HL-60 (cell line): ENCODE measurements at regions not wholly inside any gene's neighbourhood (a gene's known extent, or its start where the extent isn't known, plus 50 kb on each side); places are given as distances from the start of the nearest gene placed in this dataset.

ENCODE experiments used
- DNase-seq, 2 experiments: peaks; one replicate each; pipeline ENCODE4 v3.0.0-alpha.2; 2010 to 2020; ENCODE audit warnings: low read depth in 1 of 2, low spot score in 1 of 2
- H3K27ac ChIP-seq: fragments of 250-450 bp; sonication (Bioruptor Pico); replicated peaks from 2 replicates; pipeline ENCODE4 v1.5.1; 2020; ENCODE audit warnings: mild to moderate bottlenecking, moderate library complexity
- H3K27me3 ChIP-seq: fragments of 250-450 bp; sonication (Bioruptor Pico); 2 replicates; pipeline ENCODE4 v1.5.1; 2021; ENCODE audit warnings: mild to moderate bottlenecking, moderate library complexity; ENCODE audit not compliant: insufficient read depth, poor library complexity, severe bottlenecking
- H3K4me3 ChIP-seq: replicated peaks from 2 replicates; pipeline ENCODE4 v1.5.1; 2011; ENCODE audit warnings: mild to moderate bottlenecking, control low read depth, low read length; ENCODE audit not compliant: insufficient read depth
- GABPA ChIP-seq: IDR thresholded peaks from 2 replicates; pipeline ENCODE4 v1.6.1; 2012; ENCODE audit warnings: low read depth
- POLR2AphosphoS5 ChIP-seq: IDR thresholded peaks from 2 replicates; pipeline ENCODE4 v1.6.1; 2012; ENCODE audit warnings: low read depth
- SPI1 ChIP-seq: IDR thresholded peaks from 2 replicates; pipeline ENCODE4 v1.6.1; 2012; ENCODE audit warnings: low read depth, mild to moderate bottlenecking, borderline replicate concordance
- TF ChIP-seq, protein P1 (sequence below): IDR thresholded peaks from 2 replicates; pipeline ENCODE4 v1.6.1; 2012; ENCODE audit warnings: low read depth; ENCODE audit not compliant: insufficient replicate concordance
- TF ChIP-seq, protein P2 (sequence below): IDR thresholded peaks from one replicate; pipeline ENCODE4 v1.5.1; 2011; ENCODE audit warnings: low read length, control low read depth, inconsistent platforms; ENCODE audit not compliant: insufficient read depth

DNA sequence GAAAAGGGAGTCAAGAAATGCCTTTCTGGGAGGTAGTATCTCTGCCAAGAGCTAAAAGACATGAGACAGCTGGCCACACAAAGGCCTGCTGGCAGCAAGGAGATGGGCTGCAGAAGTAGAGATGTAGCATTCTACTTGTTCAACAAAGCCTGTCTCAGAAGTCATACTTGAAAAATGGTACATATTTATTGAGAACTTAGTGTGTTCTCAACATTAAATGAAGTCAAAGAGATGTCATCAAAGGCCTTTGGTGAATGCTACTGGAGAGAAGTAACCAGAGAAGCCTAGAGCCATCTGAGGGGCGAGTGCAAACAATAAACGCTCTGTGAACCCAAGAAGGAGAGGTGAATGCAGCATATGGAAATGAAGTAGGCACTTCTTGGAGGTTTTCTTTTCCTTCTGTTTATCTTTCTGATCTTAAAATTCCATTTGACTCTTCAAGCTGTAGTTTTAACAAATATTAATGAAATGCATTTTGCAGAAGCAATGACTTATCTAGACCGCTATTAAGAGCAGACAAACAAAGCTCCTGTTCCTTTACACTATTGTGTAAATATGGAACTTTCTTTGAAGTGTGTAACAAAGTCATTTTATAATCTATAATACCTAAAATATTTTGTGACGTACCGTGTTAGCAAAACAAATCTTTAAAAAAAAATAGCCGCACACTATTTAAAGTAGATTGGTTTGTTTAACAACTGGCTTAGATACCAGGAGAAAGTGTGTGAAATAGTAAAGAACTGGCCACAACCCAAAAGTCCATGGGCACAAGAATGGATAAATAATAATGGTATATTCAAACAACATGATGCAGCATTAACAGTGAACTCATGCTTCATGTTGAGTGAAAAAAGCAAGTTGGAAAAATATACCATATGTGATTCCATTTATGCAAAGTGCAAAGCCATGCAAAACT, 70.2 kb downstream of the ZNF608 start:
- no peaks in the 10 kb centered on the region for H3K27me3 ChIP-seq
- TF ChIP-seq POLR2AphosphoS5 (no peak), SPI1 (no peak), GABPA (no peak)
- TF ChIP-seq, protein P1, sequence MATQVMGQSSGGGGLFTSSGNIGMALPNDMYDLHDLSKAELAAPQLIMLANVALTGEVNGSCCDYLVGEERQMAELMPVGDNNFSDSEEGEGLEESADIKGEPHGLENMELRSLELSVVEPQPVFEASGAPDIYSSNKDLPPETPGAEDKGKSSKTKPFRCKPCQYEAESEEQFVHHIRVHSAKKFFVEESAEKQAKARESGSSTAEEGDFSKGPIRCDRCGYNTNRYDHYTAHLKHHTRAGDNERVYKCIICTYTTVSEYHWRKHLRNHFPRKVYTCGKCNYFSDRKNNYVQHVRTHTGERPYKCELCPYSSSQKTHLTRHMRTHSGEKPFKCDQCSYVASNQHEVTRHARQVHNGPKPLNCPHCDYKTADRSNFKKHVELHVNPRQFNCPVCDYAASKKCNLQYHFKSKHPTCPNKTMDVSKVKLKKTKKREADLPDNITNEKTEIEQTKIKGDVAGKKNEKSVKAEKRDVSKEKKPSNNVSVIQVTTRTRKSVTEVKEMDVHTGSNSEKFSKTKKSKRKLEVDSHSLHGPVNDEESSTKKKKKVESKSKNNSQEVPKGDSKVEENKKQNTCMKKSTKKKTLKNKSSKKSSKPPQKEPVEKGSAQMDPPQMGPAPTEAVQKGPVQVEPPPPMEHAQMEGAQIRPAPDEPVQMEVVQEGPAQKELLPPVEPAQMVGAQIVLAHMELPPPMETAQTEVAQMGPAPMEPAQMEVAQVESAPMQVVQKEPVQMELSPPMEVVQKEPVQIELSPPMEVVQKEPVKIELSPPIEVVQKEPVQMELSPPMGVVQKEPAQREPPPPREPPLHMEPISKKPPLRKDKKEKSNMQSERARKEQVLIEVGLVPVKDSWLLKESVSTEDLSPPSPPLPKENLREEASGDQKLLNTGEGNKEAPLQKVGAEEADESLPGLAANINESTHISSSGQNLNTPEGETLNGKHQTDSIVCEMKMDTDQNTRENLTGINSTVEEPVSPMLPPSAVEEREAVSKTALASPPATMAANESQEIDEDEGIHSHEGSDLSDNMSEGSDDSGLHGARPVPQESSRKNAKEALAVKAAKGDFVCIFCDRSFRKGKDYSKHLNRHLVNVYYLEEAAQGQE = no peak
- TF ChIP-seq, protein P2, sequence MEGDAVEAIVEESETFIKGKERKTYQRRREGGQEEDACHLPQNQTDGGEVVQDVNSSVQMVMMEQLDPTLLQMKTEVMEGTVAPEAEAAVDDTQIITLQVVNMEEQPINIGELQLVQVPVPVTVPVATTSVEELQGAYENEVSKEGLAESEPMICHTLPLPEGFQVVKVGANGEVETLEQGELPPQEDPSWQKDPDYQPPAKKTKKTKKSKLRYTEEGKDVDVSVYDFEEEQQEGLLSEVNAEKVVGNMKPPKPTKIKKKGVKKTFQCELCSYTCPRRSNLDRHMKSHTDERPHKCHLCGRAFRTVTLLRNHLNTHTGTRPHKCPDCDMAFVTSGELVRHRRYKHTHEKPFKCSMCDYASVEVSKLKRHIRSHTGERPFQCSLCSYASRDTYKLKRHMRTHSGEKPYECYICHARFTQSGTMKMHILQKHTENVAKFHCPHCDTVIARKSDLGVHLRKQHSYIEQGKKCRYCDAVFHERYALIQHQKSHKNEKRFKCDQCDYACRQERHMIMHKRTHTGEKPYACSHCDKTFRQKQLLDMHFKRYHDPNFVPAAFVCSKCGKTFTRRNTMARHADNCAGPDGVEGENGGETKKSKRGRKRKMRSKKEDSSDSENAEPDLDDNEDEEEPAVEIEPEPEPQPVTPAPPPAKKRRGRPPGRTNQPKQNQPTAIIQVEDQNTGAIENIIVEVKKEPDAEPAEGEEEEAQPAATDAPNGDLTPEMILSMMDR = no peak
- no peak for DNase-seq
- no peak overlapping the region for H3K4me3 ChIP-seq
- H3K27ac ChIP-seq = no peak overlapping the region

DNA sequence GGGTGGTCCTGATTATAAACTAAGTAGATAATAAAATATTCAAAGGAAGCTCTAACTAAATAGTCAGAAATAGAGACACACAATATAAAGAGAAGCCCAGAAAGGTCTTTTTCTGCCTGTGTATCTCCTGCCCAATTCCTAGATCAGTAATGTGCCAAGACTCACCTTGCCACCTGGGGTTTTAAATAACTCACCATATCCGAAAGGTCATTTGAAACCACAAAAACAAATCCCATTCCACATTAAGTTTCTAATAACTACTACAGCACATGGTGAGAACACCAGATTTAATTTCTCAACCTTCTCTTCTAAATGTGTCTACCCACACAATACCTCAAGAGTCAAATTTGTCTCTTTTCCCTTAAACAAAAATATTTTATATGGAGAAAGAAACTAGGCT, 75.2 kb downstream of the ZNF608 start:
- no peak overlapping the region for H3K27ac ChIP-seq
- TF ChIP-seq GABPA (no peak), SPI1 (no peak), POLR2AphosphoS5 (no peak)
- TF ChIP-seq, protein P1 = no peak
- H3K27me3 ChIP-seq = no peaks in the 10 kb centered on the region
- no peak for DNase-seq
- no peak overlapping the region for H3K4me3 ChIP-seq

DNA sequence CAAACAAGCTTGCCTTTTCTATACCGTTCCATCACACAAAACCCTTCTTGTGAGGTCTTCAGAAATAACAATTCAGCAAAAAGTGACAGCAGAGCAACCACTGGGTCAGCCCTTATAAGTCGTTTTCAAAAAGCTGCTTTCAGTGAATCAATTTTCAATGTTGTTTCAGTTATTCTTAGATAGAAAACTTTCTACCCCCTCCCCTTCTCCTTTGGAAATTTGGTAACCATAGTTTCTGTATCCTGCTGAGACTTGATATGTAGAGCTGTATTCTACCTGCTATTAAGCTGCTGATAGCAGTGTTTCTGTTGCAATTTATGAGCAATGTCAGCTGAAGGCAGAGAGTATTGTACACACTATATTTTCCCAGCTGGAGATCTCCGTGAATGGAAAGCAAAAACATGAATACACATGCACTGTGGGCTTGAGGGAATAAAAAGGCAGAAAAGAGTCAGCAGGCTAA, 75.7 kb downstream of the ZNF608 start:
- TF ChIP-seq GABPA = no peak
- TF ChIP-seq, protein P1 = no peak
- no peak for TF ChIP-seq SPI1
- TF ChIP-seq, protein P2 = no peak
- no peak for TF ChIP-seq POLR2AphosphoS5
- Histone ChIP-seq H3K27ac (no peak overlapping the region), H3K4me3 (no peak overlapping the region), H3K27me3 (no peaks in the 10 kb centered on the region)
- no peak for DNase-seq
